ENCODE measurements at regions not wholly inside any gene's neighbourhood (a gene's known extent, or its start where the extent isn't known, plus 50 kb on each side); places are given as distances from the start of the nearest gene placed in this dataset.
"Not testable (repeated sequence)": the region's sequence is repeated elsewhere in the genome, so short reads cannot be mapped to it uniquely, and the experiment has no call there.

DNA sequence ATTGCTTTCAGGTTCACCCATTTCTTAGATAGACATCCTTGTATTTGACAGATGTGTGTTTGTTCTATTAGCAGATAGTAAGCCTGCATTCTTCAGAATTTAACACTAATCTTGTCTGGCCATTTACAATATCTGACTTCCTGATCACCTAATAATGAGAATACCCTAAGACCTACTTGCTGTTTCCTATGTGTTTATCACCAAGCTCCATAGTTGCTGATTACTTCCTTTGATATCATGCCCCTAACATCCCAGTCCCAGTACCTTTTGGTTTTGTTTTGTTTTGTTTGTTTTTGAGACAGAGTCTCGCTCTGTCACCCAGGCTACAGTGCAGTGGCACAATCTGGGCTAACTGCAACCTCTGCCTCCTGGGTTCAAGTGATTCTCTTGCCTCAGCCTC is 143.6 kb upstream of the DST start:
- POLR2A ChIA-PET, result no interaction called here
- TF ChIP-seq, protein P1, sequence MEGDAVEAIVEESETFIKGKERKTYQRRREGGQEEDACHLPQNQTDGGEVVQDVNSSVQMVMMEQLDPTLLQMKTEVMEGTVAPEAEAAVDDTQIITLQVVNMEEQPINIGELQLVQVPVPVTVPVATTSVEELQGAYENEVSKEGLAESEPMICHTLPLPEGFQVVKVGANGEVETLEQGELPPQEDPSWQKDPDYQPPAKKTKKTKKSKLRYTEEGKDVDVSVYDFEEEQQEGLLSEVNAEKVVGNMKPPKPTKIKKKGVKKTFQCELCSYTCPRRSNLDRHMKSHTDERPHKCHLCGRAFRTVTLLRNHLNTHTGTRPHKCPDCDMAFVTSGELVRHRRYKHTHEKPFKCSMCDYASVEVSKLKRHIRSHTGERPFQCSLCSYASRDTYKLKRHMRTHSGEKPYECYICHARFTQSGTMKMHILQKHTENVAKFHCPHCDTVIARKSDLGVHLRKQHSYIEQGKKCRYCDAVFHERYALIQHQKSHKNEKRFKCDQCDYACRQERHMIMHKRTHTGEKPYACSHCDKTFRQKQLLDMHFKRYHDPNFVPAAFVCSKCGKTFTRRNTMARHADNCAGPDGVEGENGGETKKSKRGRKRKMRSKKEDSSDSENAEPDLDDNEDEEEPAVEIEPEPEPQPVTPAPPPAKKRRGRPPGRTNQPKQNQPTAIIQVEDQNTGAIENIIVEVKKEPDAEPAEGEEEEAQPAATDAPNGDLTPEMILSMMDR (IDR thresholded peaks at IDR 0.05), result no peak
- Mint-ChIP-seq H3K4me1 (ENCODE audit: low read depth) (no peaks in the 10 kb centered on the region), H3K27me3 (peaks cover 3% of the 10 kb centered on the region), H3K9me3 (no peaks in the 10 kb centered on the region), H3K36me3 (ENCODE audit: low read depth) (no peaks in the 10 kb centered on the region), H3K4me3 (no peak overlapping the region), H3K27ac (no peak overlapping the region)
- DNase-seq (no peak), ATAC-seq (no peak)
- CTCF ChIA-PET, result no interaction called here
- intact Hi-C loops (cut with micrococcal nuclease), result no loop called here

DNA sequence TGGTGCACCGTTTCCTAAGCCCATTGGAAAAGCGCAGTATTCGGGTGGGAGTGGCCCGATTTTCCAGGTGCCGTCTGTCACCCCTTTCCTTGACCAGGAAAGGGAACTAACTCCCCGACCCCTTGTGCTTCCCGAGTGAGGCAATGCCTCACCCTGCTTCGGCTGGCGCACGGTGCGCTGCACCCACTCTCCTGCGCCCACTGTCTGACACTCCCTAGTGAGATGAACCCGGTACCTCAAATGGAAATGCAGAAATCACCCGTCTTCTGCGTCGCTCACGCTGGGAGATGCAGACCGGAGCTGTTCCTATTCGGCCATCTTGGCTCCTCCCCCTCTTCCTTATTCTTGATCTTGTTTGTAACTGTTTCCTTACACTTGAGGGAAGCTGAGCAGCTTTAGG is 142.8 kb upstream of the DST start:
- H3K4me1 Mint-ChIP-seq (ENCODE audit: low read depth); H3K36me3 Mint-ChIP-seq (ENCODE audit: low read depth); ATAC-seq; CTCF ChIA-PET; intact Hi-C loops (cut with micrococcal nuclease); H3K27ac Mint-ChIP-seq; H3K9me3 Mint-ChIP-seq; H3K27me3 Mint-ChIP-seq; DNase-seq; POLR2A ChIA-PET; H3K4me3 Mint-ChIP-seq: not testable (repeated sequence)

DNA sequence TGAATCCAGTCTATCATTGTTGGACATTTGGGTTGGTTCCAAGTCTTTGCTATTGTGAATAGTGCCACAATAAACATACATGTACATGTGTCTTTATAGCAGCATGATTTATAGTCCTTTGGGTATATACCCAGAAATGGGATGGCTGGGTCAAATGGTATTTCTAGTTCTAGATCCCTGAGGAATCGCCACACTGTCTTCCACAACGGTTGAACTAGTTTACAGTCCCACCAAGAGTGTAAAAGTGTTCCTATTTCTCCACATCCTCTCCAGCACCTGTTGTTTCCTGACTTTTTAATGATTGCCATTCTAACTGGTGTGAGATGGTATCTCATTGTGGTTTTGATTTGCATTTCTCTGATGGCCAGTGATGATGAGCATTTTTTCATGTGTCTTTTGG is 137.4 kb upstream of the DST start:
- H3K27me3 Mint-ChIP-seq; H3K4me1 Mint-ChIP-seq (ENCODE audit: low read depth); H3K36me3 Mint-ChIP-seq (ENCODE audit: low read depth); H3K9me3 Mint-ChIP-seq; H3K27ac Mint-ChIP-seq; intact Hi-C loops (cut with micrococcal nuclease); H3K4me3 Mint-ChIP-seq; POLR2A ChIA-PET; ATAC-seq; DNase-seq; CTCF ChIA-PET: not testable (repeated sequence)

DNA sequence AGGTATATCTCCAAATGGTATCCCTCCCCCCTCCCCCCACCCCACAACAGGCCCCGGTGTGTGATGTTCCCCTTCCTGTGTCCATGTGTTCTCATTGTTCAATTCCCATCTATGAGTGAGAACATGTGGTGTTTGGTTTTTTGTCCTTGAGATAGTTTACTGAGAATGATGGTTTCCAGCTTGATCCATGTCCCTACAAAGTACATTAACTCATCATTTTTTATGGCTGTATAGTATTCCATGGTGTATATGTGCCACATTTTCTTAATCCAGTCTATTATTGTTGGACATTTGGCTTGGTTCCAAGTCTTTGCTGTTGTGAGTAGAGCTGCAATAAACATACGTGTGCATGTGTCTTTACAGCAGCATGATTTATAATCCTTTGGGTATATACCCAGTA is 135.8 kb upstream of the DST start:
- ATAC-seq; intact Hi-C loops (cut with micrococcal nuclease); DNase-seq; CTCF ChIA-PET; POLR2A ChIA-PET; H3K27me3 Mint-ChIP-seq; H3K4me1 Mint-ChIP-seq (ENCODE audit: low read depth); H3K9me3 Mint-ChIP-seq; H3K27ac Mint-ChIP-seq; H3K4me3 Mint-ChIP-seq; H3K36me3 Mint-ChIP-seq (ENCODE audit: low read depth): not testable (repeated sequence)

DNA sequence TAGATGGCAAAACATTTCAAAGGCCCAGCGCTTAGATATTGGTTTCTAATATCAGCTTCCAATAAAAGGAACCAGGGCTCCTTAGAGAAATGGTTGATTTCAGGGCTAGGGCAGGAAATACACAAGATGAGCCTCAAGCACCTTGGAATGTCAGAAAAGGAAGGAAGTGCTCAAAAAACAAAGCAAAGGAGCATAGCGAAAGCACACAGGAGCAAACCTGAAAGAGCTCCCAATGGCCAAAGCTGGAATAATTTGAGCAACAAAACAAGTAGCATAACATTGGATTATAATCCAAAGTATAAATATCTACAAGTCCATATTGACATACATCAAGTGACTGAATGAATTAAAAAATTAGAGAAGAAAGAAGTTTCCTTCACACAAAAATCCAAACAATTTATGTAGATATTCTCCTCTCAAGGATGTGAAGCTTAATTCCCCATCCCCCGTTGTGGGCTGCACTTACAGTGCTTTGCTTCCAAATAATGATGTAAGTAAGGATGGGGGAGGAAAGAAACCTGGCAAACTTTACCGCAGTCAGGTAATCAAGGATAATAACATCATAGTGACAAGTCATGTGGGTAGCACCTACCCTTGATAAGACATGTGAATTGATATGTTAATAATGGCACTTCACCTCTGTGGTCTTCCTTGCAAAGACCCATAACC is 132.9 kb upstream of the DST start:
- no peaks in the 10 kb centered on the region for H3K36me3 Mint-ChIP-seq (ENCODE audit: low read depth)
- H3K27me3 Mint-ChIP-seq, result no peaks in the 10 kb centered on the region
- intact Hi-C loops (cut with micrococcal nuclease), result no loop called here
- ATAC-seq, result no peak
- H3K9me3 Mint-ChIP-seq, result no peaks in the 10 kb centered on the region
- no peaks in the 10 kb centered on the region for H3K4me1 Mint-ChIP-seq (ENCODE audit: low read depth)
- CTCF ChIA-PET, result no interaction called here
- DNase-seq, result no peak
- no peak overlapping the region for H3K4me3 Mint-ChIP-seq
- TF ChIP-seq, protein P1 (IDR thresholded peaks at IDR 0.05), result no peak
- H3K27ac Mint-ChIP-seq, result no peak overlapping the region
- POLR2A ChIA-PET, result no interaction called here

DNA sequence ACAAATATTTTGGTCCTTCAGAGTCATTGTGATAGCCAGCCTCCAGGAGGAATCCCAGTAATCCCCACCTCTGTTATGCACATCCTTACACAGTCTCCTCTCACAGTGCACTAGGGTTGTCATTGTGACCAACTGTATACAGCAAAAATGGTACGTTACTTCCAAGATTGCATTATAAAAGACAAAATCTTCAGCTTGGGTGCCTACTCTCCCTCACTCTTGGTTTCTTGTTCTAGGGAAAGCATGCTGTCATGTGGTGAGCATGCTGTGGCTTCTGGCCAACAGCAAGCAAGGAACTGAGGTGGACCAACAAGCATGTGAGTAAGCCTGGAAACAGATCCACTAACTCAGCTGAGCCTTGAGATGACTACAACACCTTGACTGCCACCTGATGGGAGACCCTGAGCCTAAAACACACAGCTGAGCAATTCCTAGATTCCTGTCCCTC is 130.1 kb upstream of the DST start:
- Mint-ChIP-seq H3K36me3 (ENCODE audit: low read depth) (no peaks in the 10 kb centered on the region), H3K27ac (no peak overlapping the region), H3K4me1 (ENCODE audit: low read depth) (no peaks in the 10 kb centered on the region), H3K9me3 (no peaks in the 10 kb centered on the region), H3K4me3 (no peak overlapping the region), H3K27me3 (no peaks in the 10 kb centered on the region)
- ATAC-seq, result no peak
- TF ChIP-seq, protein P1 (IDR thresholded peaks at IDR 0.05), result no peak
- ChIA-PET POLR2A (no interaction called here), CTCF (no interaction called here)
- DNase-seq, result no peak
- intact Hi-C loops (cut with micrococcal nuclease), result no loop called here

Measured in activated CD8-positive, alpha-beta T cell treated with anti-CD3 and anti-CD28 coated beads for 36 hours (primary cell).